HG02938 (cell line): ENCODE measurements at regions not wholly inside any gene's neighbourhood (a gene's known extent, or its start where the extent isn't known, plus 50 kb on each side); places are given as distances from the start of the nearest gene placed in this dataset.
"Not testable (repeated sequence)": the region's sequence is repeated elsewhere in the genome, so short reads cannot be mapped to it uniquely, and the experiment has no call there.

Experiments used
- ATAC-seq: cut with Tn5 transposase; IDR thresholded peaks from one replicate; pipeline ENCODE4 v1.9.1; 2021; ENCODE audit warnings: mild to moderate bottlenecking, moderate library complexity; ENCODE audit not compliant: unreplicated experiment

GRCh38 chr4:60581919-60582536 lies 618.1 kb upstream of the ADGRL3 start:
- no peak for ATAC-seq

- no peak for ATAC-seq
Measured at GRCh38 chr4:60588556-60588955, 611.6 kb upstream of the ADGRL3 start.

- ATAC-seq, result no peak
Measured at GRCh38 chr4:60589425-60589824, 610.7 kb upstream of the ADGRL3 start.

- no peak for ATAC-seq
Measured at GRCh38 chr4:60590116-60590515, 610.0 kb upstream of the ADGRL3 start.

- ATAC-seq, result no peak
Measured at GRCh38 chr4:60605646-60606354, 594.3 kb upstream of the ADGRL3 start.

- ATAC-seq, result no peak
Measured at GRCh38 chr4:60611762-60612496, 588.2 kb upstream of the ADGRL3 start.

- no peak for ATAC-seq
Measured at GRCh38 chr4:60617731-60618130, 582.4 kb upstream of the ADGRL3 start.

- ATAC-seq, result no peak
Measured at GRCh38 chr4:60619531-60620305, 580.4 kb upstream of the ADGRL3 start.

- ATAC-seq, result no peak
Measured at GRCh38 chr4:60637976-60638375, 562.1 kb upstream of the ADGRL3 start.

GRCh38 chr4:60648774-60649173 lies 551.4 kb upstream of the ADGRL3 start:
- ATAC-seq, result no peak

- no peak for ATAC-seq
Measured at GRCh38 chr4:60652933-60653332, 547.2 kb upstream of the ADGRL3 start.

- ATAC-seq, result no peak
Measured at GRCh38 chr4:60655356-60655755, 544.8 kb upstream of the ADGRL3 start.

GRCh38 chr4:60656171-60656570 lies 544.0 kb upstream of the ADGRL3 start:
- ATAC-seq, result no peak

GRCh38 chr4:60657041-60657440 lies 543.1 kb upstream of the ADGRL3 start:
- ATAC-seq, result no peak

GRCh38 chr4:60657807-60658206 lies 542.3 kb upstream of the ADGRL3 start:
- ATAC-seq, result no peak

GRCh38 chr4:60663769-60664168 lies 536.4 kb upstream of the ADGRL3 start:
- no peak for ATAC-seq

GRCh38 chr4:60682901-60683300 lies 517.2 kb upstream of the ADGRL3 start:
- no peak for ATAC-seq

- ATAC-seq, result no peak
Measured at GRCh38 chr4:60683357-60683756, 516.8 kb upstream of the ADGRL3 start.

- ATAC-seq, result no peak
Measured at GRCh38 chr4:60683973-60684372, 516.2 kb upstream of the ADGRL3 start.

GRCh38 chr4:60696062-60696461 lies 504.1 kb upstream of the ADGRL3 start:
- ATAC-seq, result not testable (repeated sequence)

GRCh38 chr4:60709061-60709460 lies 491.1 kb upstream of the ADGRL3 start:
- ATAC-seq, result no peak
